Activated CD8-positive, alpha-beta memory T cell treated with anti-CD3 and anti-CD28 coated beads, Interleukin-2, amount 50 U/mL, for 1 hour (primary cell): ENCODE measurements at regions not wholly inside any gene's neighbourhood (a gene's known extent, or its start where the extent isn't known, plus 50 kb on each side); places are given as distances from the start of the nearest gene placed in this dataset.
"Not testable (repeated sequence)": the region's sequence is repeated elsewhere in the genome, so short reads cannot be mapped to it uniquely, and the experiment has no call there.

Source experiments
- DNase-seq: peaks from one replicate; pipeline ENCODE4 v3.0.0-alpha.2; 2020; ENCODE audit errors: extremely low read depth

GRCh38 chr14:89566644-89567415 is 149.8 kb upstream of the FOXN3 start:
- no peak for DNase-seq

- no peak for DNase-seq
Observed at GRCh38 chr14:89566180-89566579, 149.1 kb upstream of the FOXN3 start.

GRCh38 chr14:89565607-89566006 is 148.6 kb upstream of the FOXN3 start:
- no peak for DNase-seq

- DNase-seq, result no peak
Observed at GRCh38 chr14:89564989-89565388, 148.0 kb upstream of the FOXN3 start.

GRCh38 chr14:89564286-89564957 is 147.4 kb upstream of the FOXN3 start:
- no peak for DNase-seq

- DNase-seq, result no peak
Observed at GRCh38 chr14:89563471-89563870, 146.4 kb upstream of the FOXN3 start.

GRCh38 chr14:89551955-89552354 is 134.9 kb upstream of the FOXN3 start:
- no peak for DNase-seq

GRCh38 chr14:89551432-89551831 is 134.4 kb upstream of the FOXN3 start:
- DNase-seq, result no peak

- DNase-seq, result no peak
Observed at GRCh38 chr14:89550821-89551220, 133.8 kb upstream of the FOXN3 start.

GRCh38 chr14:89549381-89550125 is 132.5 kb upstream of the FOXN3 start:
- DNase-seq, result no peak

GRCh38 chr14:89547047-89547446 is 130.0 kb upstream of the FOXN3 start:
- DNase-seq, result not testable (repeated sequence)

GRCh38 chr14:89544636-89545301 is 127.7 kb upstream of the FOXN3 start:
- no peak for DNase-seq

- no peak for DNase-seq
Observed at GRCh38 chr14:89543425-89543790, 126.4 kb upstream of the FOXN3 start.

- no peak for DNase-seq
Observed at GRCh38 chr14:89542786-89543424, 125.9 kb upstream of the FOXN3 start.

GRCh38 chr14:89540830-89541470 is 123.9 kb upstream of the FOXN3 start:
- DNase-seq, result no peak

- DNase-seq, result no peak
Observed at GRCh38 chr14:89540009-89540829, 123.2 kb upstream of the FOXN3 start.

- no peak for DNase-seq
Observed at GRCh38 chr14:89537911-89538310, 120.9 kb upstream of the FOXN3 start.

- DNase-seq, result no peak
Observed at GRCh38 chr14:89534902-89535685, 118.1 kb upstream of the FOXN3 start.

GRCh38 chr14:89533766-89534165 is 116.7 kb upstream of the FOXN3 start:
- DNase-seq, result no peak

- DNase-seq, result no peak
Observed at GRCh38 chr14:89533136-89533535, 116.1 kb upstream of the FOXN3 start.
